CD14-positive monocyte (primary cell): ENCODE measurements at regions not wholly inside any gene's neighbourhood (a gene's known extent, or its start where the extent isn't known, plus 50 kb on each side); places are given as distances from the start of the nearest gene placed in this dataset.

Experiments
- DNase-seq, 3 donors: peaks; one replicate each; pipeline ENCODE4 v3.0.0-alpha.2; 2011 to 2022
- H2AFZ ChIP-seq: 2 replicates; pipeline ENCODE4 v1.6.0; 2012; ENCODE audit warnings: mild to moderate bottlenecking, low read depth, low read length, inconsistent platforms; ENCODE audit not compliant: insufficient read depth, poor library complexity, severe bottlenecking
- H3K27ac ChIP-seq, 2 donors: 1 replicate in 1 of 2; 2 replicates in 1 of 2; pipeline ENCODE4 v1.5.1; 2012 to 2013; ENCODE audit warnings: low read length in 2 of 2, control low read depth in 1 of 2, inconsistent platforms in 1 of 2, low read depth in 1 of 2, mild to moderate bottlenecking in 1 of 2
- H3K27me3 ChIP-seq, 2 donors: one replicate each; pipeline versions ENCODE4 v1.6.0 to v1.6.1; 2011 to 2013; ENCODE audit warnings: low read length in 2 of 2; ENCODE audit not compliant: control insufficient read depth in 2 of 2, insufficient read depth in 2 of 2
- H3K36me3 ChIP-seq, 2 donors: replicated peaks in 1 of 2; 1 replicate in 1 of 2; 2 replicates in 1 of 2; pipeline versions ENCODE4 v1.5.1 to v1.6.1; 2012 to 2013; ENCODE audit warnings: low read length in 2 of 2, control low read depth in 1 of 2, inconsistent platforms in 1 of 2, mild to moderate bottlenecking in 1 of 2; ENCODE audit not compliant: insufficient read depth in 2 of 2, control insufficient read depth in 1 of 2
- H3K4me1 ChIP-seq, 2 donors: 1 replicate in 1 of 2; 2 replicates in 1 of 2; pipeline versions ENCODE4 v1.5.1 to v1.6.1; 2012 to 2013; ENCODE audit warnings: low read length in 2 of 2, control low read depth in 1 of 2, inconsistent platforms in 1 of 2, mild to moderate bottlenecking in 1 of 2, moderate library complexity in 1 of 2; ENCODE audit not compliant: insufficient read depth in 2 of 2, control insufficient read depth in 1 of 2
- H3K4me2 ChIP-seq: replicated peaks from 2 replicates; pipeline ENCODE3; 2012; ENCODE audit warnings: low read length, moderate library complexity, mild to moderate bottlenecking; ENCODE audit not compliant: poor library complexity, severe bottlenecking; ENCODE audit errors: extremely low read depth
- H3K4me3 ChIP-seq, 3 experiments: fragments of 200-600 bp in 1 of 3; sonication (generic) in 1 of 3; replicated peaks in 1 of 3; 1 replicate in 2 of 3; 2 replicates in 1 of 3; pipeline ENCODE4 v1.5.1; 2011 to 2013; ENCODE audit warnings: low read length in 3 of 3, mild to moderate bottlenecking in 3 of 3, control low read depth in 2 of 3, low read depth in 2 of 3, inconsistent platforms in 1 of 3, moderate library complexity in 1 of 3
- H3K79me2 ChIP-seq: 2 replicates; pipeline ENCODE4 v1.6.0; 2012; ENCODE audit warnings: mild to moderate bottlenecking, control low read depth, inconsistent platforms, low read length, moderate library complexity; ENCODE audit not compliant: insufficient read depth
- H3K9ac ChIP-seq: 2 replicates; pipeline ENCODE4 v1.6.0; 2017; ENCODE audit warnings: low read length, mild to moderate bottlenecking; ENCODE audit not compliant: insufficient read depth, poor library complexity, severe bottlenecking
- H3K9me3 ChIP-seq, 2 donors: replicated peaks in 1 of 2; 1 replicate in 1 of 2; 2 replicates in 1 of 2; pipeline versions ENCODE4 v1.5.1 to v1.6.1; 2012 to 2013; ENCODE audit warnings: low read length in 2 of 2, control low read depth in 1 of 2; ENCODE audit not compliant: control insufficient read depth in 1 of 2, insufficient read depth in 1 of 2
- H4K20me1 ChIP-seq: 2 replicates; pipeline ENCODE4 v1.6.0; 2012; ENCODE audit warnings: mild to moderate bottlenecking, low read length, control low read depth, moderate library complexity; ENCODE audit not compliant: insufficient read depth
- H3K27ac Mint-ChIP-seq, 7 donors: one replicate each; pipeline ENCODE4 v1.8.0; 2020; ENCODE audit warnings: mild to moderate bottlenecking in 7 of 7, mixed read lengths in 7 of 7, moderate library complexity in 6 of 7, inconsistent platforms in 2 of 7
- H3K27me3 Mint-ChIP-seq, 3 donors: one replicate each; pipeline ENCODE4 v1.8.0; 2021 to 2022; ENCODE audit warnings: low read depth in 3 of 3, mild to moderate bottlenecking in 3 of 3, mixed read lengths in 3 of 3, moderate library complexity in 3 of 3, inconsistent platforms in 1 of 3
- H3K36me3 Mint-ChIP-seq, 2 donors: one replicate each; pipeline ENCODE4 v1.8.0; 2020; ENCODE audit warnings: mixed read lengths in 2 of 2, inconsistent platforms in 1 of 2, mild to moderate bottlenecking in 1 of 2
- H3K4me1 Mint-ChIP-seq: one replicate; pipeline ENCODE4 v1.8.0; 2020; ENCODE audit warnings: mild to moderate bottlenecking, mixed read lengths
- H3K4me3 Mint-ChIP-seq, 2 donors: one replicate each; pipeline ENCODE4 v1.8.0; 2020; ENCODE audit warnings: mild to moderate bottlenecking in 2 of 2, mixed read lengths in 2 of 2, moderate library complexity in 1 of 2
- H3K9me3 Mint-ChIP-seq, 7 donors: one replicate each; pipeline ENCODE4 v1.8.0; 2020 to 2022; ENCODE audit warnings: mixed read lengths in 7 of 7, mild to moderate bottlenecking in 6 of 7, moderate library complexity in 6 of 7, inconsistent platforms in 2 of 7
- WGBS: methylation state at CpG from one replicate; pipeline ENCODE4 v1.1.5; 2013; ENCODE audit warnings: missing lambda C conversion rate; ENCODE audit not compliant: insufficient coverage; 5-methylcytosine and 5-hydroxymethylcytosine counted together
- intact Hi-C, 2 donors: fragments of 100-400 bp; cut with micrococcal nuclease; formaldehyde crosslinking; loops; one replicate each; pipeline versions ENCODE4 v1.15.0 to v1.15.1; 2023
- TF ChIP-seq, protein P1 (sequence below): fragments of 200-600 bp; IDR thresholded peaks from one replicate; pipeline ENCODE4 v1.8.0; 2022; ENCODE audit warnings: antibody characterized with exemption, mild to moderate bottlenecking

DNA sequence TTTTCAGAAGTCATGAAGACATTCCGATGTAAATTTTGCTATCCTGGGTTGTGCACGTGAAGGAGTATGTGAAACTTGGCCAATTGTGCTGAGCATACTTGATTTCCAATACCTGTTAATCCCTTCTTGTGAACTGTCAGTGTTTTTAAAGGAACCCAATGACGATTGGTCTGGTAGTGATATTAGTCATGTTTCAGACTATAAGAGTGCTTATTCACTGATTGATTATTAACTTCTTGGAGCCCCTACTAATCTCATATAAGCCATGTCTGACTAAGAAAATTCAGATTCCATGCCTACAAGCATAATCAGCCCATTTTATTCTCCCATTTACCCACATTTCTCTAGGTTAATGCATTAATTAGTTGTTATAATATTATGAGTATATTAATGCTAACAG, 330.8 kb upstream of the MTNR1B start:
- Histone ChIP-seq H3K4me1 (no peaks in the 10 kb centered on the region), H3K79me2 (no peaks in the 10 kb centered on the region), H3K36me3 (no peaks in the 10 kb centered on the region), H3K9me3 (no peaks in the 10 kb centered on the region), H3K27me3 (no peaks in the 10 kb centered on the region), H3K9ac (no peak overlapping the region), H2AFZ (no peak overlapping the region), H4K20me1 (no peaks in the 10 kb centered on the region), H3K27ac (no peak overlapping the region), H3K4me2 (no peak overlapping the region), H3K4me3 (no peak overlapping the region)
- H3K9me3 Mint-ChIP-seq, result peaks cover 0 to 6% (median 1%) of the 10 kb centered on the region in 7 donors
- TF ChIP-seq, protein P1, sequence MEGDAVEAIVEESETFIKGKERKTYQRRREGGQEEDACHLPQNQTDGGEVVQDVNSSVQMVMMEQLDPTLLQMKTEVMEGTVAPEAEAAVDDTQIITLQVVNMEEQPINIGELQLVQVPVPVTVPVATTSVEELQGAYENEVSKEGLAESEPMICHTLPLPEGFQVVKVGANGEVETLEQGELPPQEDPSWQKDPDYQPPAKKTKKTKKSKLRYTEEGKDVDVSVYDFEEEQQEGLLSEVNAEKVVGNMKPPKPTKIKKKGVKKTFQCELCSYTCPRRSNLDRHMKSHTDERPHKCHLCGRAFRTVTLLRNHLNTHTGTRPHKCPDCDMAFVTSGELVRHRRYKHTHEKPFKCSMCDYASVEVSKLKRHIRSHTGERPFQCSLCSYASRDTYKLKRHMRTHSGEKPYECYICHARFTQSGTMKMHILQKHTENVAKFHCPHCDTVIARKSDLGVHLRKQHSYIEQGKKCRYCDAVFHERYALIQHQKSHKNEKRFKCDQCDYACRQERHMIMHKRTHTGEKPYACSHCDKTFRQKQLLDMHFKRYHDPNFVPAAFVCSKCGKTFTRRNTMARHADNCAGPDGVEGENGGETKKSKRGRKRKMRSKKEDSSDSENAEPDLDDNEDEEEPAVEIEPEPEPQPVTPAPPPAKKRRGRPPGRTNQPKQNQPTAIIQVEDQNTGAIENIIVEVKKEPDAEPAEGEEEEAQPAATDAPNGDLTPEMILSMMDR, result no peak
- no peaks in the 10 kb centered on the region for H3K36me3 Mint-ChIP-seq
- H3K27me3 Mint-ChIP-seq, result no peaks in the 10 kb centered on the region
- no peak for DNase-seq
- 80% methylated on average over 1 of the region's 3 CpGs for WGBS
- intact Hi-C loops, result no loop called here
- no peak overlapping the region for H3K27ac Mint-ChIP-seq
- no peak overlapping the region for H3K4me3 Mint-ChIP-seq
- no peaks in the 10 kb centered on the region for H3K4me1 Mint-ChIP-seq

DNA sequence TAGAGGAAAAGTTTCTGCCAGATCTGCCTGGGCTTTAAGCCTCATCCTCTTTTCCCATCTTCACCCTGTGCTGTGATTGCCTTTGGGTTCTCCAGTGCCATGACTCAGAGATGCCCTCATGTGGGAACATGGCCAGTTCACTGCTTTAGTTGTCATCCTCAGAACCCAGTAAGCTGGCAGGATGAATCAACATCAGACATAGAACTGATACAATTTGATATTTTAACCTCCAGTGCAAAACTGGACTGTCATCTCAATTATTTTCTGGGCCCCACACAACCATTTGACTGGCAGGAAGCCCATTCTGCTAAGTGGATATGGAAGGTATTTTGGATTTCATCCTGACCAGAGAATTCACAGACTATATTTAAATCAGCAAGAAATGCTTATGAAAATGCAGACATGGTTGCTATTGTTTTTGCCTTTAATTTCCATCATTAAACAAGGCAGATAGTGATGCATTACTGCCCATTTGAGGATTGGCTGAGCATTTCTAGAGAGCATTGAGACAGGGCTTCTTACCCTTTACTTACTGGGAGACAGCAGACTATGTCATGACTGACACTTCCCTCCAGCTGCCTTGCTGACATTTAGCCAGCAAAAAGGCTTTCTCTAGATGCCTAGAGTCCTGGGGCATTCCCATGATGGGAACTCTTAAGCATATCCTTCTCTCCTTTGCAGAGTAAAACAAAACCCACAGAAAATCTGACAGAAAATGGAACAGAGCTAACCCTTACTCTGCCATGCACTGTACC, 327.1 kb upstream of the MTNR1B start:
- Histone ChIP-seq H3K36me3 (no peaks in the 10 kb centered on the region), H3K27ac (no peak overlapping the region), H3K79me2 (no peaks in the 10 kb centered on the region), H2AFZ (no peak overlapping the region), H3K9ac (no peak overlapping the region), H3K4me3 (no peak overlapping the region), H4K20me1 (no peaks in the 10 kb centered on the region), H3K4me1 (no peaks in the 10 kb centered on the region), H3K27me3 (no peaks in the 10 kb centered on the region), H3K9me3 (no peaks in the 10 kb centered on the region), H3K4me2 (no peak overlapping the region)
- no peak overlapping the region for H3K27ac Mint-ChIP-seq
- TF ChIP-seq, protein P1, result no peak
- no peaks in the 10 kb centered on the region for H3K4me1 Mint-ChIP-seq
- peaks cover 0 to 6% (median 2%) of the 10 kb centered on the region in 7 donors for H3K9me3 Mint-ChIP-seq
- H3K27me3 Mint-ChIP-seq, result no peaks in the 10 kb centered on the region
- no peak overlapping the region for H3K4me3 Mint-ChIP-seq
- H3K36me3 Mint-ChIP-seq, result no peaks in the 10 kb centered on the region
- intact Hi-C loops, result loop anchor here in 1 of 2 donors (10.0 kb wide), 1 partner anchor 58 kb away; no protein-coding TSS in a partner anchor
- no peak for DNase-seq
